ENCODE measurements at regions not wholly inside any gene's neighbourhood (a gene's known extent, or its start where the extent isn't known, plus 50 kb on each side); places are given as distances from the start of the nearest gene placed in this dataset.
"Not testable (repeated sequence)": the region's sequence is repeated elsewhere in the genome, so short reads cannot be mapped to it uniquely, and the experiment has no call there.

DNA sequence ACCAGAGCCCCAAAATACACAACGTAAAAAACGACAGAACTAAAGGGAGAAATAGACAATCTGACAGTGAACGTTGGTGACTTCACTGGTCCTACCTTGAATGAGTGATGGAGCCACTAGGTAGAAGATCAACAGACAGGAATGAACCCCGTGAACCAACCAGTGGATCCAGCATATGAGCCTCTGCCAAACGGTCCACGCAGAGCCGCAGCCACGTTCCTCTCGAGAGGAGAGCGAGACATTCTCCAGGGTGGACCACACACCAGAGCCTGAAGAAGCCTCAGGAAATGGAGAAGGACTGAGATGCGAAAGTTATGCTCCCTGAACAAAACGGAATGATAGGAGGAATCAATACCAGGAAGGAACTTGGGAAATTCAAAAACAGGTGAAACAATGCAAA is 178.4 kb downstream of the RTP5 start:
- DNase-seq (ENCODE audit: low spot score), result no peak

DNA sequence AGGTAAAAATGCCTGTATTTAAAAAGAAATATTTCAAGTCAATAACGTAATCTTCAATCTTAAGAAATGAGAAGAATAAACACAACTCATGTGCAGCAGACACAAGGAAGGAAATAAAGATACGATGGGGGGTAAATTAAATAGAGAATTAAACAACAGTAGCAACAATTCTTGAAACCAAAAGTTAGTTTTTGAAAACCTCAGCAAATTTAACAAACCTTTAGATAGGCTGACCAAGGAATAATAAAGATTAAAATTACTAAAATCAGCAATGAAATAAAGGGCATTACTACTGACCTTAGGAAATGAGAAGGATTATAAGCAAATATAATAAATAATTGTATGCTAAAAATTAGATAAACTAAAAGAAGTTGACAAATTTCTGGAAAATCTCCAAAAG is 178.9 kb downstream of the RTP5 start:
- no peak for DNase-seq (ENCODE audit: low spot score)

DNA sequence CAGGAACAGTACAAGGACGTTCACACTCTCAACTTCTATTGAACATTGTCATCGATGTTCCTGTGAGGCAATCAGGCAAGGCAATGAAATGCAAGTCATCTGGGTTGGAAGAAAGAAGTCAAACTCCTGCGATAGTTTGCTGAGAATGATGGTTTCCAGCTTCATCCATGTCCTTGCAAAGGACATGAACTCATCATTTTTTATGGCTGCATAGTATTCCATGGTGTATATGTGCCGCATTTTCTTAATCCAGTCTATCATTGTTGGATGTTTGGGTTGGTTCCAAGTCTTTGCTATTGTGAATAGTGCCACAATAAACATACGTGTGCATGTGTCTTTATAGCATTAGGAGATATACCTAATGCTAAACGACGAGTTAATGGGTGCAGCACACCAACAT is 180.0 kb downstream of the RTP5 start:
- not testable (repeated sequence) for DNase-seq (ENCODE audit: low spot score)

DNA sequence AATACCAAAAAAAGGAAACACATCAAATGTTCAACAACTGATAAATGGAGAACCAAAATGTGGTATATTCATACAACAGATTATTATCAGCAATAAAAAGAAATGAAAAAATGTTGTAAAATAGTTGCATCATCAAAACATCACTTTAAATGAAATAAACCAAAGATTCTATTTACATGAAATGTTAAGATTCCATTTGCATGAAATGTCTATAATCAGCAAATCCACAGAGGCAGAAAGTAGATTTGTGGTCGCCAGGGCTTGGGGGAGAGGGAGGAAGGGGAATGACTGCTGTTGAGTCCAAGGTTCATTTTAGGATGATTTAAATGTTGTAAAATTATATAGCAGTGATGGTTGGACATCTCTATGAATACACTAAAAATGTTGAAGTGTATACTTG is 181.9 kb downstream of the RTP5 start:
- no peak for DNase-seq (ENCODE audit: low spot score)

DNA sequence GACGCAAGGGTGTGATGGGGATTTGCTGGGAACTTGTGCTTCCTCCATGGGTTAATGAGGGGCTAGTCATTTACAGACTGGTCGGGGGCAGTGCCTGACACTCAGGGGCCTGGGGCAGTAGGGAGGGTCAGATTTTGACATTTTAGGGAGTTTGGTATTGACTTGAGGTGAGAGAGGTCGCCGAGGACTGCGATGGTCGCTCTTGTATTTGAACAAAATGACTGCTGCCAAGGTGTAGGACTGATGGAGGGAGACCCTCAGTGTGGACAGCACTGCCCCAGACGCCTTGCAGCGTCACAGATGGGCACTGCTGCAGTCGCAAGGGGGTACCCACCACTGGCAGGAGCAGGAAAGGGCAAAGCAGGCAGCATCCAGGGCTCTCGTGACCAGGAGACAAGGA is 182.9 kb downstream of the RTP5 start:
- no peak for DNase-seq (ENCODE audit: low spot score)

DNA sequence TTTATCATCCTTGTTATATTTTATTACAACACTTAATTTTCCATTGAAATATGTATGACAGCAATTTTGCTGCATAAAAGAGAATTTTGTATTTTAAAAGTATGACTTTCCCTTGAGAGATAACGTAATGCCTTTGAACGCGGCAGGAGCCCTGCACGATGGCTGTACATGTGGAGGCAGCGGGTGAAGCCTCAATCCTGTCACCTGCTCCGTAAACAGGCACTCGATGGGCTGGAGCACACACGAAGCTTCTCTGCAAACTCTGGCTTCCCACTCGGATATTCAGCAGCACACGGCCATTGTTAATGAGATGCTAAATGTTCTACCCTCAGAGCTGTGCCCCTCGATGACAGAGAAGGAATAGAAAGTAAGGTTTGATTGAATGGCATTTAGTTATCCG is 184.4 kb downstream of the RTP5 start:
- DNase-seq (ENCODE audit: low spot score), result no peak

DNA sequence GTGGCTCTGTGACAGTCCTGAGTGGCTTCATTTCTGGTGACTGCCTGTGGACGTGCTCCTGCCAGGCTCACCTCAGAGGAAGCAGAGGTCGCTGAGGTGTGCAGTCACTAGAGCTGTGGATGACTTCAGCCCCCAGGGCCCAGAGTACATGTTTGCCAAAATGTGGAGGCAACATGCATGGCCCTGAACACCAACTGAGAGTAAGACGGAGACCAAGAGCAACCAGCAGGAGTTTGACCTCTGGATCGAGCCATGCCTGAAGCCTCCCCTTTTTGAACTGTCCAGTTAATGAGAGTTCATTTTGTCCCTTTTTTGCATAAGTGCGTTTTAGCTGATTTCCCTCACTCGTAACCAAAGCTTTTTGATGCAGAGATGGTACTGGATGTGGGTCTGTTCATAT is 184.9 kb downstream of the RTP5 start:
- DNase-seq (ENCODE audit: low spot score), result no peak

DNA sequence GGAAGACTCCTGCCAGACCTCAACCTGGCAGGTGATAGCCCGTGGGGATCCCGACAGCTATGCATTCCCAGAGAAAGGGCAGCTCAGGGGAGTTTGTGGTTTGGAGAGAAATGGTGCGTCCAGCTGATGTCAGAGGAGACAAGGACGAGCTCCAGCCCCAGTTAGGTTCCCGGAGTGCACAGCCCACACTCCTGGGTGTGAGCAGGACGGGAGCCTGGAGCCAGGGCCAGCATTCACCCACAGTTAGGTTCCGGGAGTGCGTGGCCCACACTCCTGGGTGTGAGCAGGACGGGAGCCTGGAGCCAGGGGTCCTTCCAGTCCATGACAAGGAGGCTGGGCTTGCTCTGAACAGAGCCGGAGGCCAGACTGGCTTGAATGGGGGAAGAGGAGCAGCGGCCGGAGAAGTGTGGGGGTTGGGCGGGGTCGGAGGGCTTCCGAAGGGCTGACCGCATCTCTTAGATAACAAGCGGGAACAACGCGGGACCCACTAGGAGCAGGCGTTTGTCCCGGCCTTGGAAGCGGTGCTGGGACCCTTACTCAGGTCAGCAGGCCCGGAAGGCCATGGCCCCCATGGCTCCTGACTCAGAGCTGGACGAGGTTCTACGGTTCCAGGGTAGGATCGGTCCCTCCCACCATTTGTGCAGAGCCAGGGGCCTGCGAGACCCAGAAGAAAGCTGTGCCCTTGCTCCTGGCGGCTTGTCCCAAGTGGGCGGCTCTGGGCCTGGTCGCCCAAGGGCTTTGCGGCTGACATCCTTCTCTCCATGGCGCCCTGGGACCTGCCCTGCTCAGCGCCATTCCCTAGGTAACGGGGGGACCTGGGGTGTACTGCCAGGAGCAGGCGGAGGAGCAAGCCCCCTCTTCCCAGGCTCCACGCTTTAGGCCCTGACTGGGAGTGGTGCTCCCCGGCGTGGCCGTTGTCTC is 185.6 kb downstream of the RTP5 start:
- no peak for DNase-seq (ENCODE audit: low spot score)

DNA sequence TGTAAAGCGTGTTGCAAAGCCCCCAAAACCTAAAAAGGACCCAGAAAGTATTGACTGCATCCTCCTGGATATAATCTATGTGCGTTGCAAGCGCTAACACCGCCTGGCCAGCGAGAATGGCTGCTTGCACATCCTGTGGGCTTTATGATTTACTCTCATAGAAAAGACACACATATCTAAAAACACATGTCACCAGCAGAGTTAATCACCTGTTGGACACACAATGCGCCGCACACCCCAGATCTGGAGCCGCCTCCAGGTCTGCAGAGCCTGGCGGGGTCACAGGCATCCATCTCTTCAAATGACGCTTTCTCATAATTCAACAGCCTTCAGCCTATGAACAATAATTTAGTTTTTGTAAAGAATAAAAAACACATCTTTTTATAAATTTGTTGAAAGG is 186.5 kb downstream of the RTP5 start:
- no peak for DNase-seq (ENCODE audit: low spot score)

DNA sequence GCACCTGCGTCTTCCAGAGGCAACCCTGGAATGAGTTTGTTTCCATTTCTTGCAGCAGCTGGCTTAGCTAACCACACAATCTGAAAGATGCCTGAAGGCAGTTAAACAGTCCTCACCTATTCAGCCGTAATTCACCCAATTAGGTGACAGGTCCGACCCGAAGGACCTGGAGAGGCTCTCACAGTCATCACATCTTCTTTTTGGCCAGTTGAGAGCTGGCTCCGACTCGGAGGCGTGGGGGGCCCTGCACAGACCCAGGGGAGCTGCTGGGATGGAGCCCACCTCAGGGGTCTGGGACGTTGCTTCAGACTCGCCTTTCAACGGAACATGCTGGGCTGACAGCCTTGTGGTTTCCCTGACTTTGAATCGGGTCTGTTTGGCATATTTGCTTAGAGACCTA is 187.3 kb downstream of the RTP5 start:
- no peak for DNase-seq (ENCODE audit: low spot score)

DNA sequence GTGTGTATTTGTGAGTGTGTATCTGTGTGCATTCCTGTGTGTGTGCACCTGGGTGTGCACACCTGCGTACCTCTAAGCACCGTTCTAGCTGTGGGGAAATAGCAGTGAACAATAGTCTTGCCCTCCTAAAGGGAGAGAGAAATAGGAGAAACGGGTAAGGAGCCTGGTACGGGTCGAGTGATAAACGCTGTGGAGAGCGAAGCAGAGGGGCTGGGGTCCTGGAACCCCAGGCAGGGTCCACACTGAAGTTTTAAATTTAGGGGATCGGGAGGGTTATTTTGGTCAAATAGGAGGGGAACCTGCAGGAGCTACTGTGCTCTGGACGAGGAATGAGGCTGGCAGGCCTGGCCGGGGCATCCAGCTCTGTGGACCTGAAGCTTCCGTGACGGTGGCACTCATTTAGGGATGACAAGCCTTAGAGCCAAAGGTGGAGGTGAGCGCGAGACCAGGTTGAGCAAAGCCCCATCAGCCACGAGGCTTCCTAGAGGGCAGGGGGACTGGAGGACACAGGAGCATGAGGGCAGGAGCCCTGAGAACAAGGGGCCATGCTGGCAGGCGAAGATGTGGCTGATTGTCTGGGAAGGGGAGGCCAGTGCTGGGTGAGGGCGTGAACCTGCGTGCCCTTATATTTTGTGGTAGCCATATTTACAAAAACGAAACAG is 188.0 kb downstream of the RTP5 start:
- DNase-seq (ENCODE audit: low spot score), result no peak

DNA sequence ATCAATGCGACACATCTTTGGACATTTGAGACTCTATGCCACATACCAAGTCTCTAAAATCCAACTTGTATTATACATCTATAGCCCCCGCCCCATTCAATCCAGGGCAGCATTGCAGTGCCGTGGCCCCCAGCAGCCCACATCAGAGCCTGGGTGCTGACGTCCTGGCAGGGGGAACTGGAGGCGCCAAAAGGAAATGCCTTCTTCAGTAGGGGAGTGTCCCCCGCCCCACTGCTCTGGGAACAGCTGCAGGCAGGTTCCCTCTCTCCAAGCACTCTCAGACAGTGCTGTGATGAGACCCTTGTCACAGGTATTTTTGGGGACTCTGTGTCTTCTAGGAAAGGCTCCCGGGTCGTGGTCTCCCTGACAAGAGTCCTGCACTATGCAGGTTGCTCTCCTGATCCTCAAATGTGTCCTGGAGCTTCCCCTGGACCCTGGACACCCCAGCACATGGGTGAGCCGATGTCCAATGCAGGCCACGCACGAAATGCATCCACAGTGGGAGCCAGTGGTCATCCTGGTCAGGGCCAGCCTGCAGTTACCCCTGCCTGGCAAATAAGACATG is 188.7 kb downstream of the RTP5 start:
- no peak for DNase-seq (ENCODE audit: low spot score)

DNA sequence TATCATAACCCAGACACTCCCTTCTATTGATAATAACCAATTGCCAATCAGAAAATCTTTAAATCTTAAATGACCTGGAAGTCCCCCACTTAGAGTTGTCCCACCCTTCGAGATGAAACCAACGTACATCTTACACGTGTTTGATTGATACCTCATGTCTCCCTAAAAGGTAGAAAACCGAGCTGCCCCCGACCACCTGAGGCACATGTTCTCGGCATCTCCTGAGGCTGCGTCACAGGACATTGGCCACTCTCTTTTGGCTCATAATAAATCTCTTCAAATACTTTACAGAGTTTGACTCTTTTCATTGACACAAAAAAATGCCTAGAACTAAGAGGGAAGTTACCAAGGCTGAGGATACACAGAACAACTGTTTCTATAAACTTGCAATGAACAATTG is 190.0 kb downstream of the RTP5 start:
- DNase-seq (ENCODE audit: low spot score), result no peak

DNA sequence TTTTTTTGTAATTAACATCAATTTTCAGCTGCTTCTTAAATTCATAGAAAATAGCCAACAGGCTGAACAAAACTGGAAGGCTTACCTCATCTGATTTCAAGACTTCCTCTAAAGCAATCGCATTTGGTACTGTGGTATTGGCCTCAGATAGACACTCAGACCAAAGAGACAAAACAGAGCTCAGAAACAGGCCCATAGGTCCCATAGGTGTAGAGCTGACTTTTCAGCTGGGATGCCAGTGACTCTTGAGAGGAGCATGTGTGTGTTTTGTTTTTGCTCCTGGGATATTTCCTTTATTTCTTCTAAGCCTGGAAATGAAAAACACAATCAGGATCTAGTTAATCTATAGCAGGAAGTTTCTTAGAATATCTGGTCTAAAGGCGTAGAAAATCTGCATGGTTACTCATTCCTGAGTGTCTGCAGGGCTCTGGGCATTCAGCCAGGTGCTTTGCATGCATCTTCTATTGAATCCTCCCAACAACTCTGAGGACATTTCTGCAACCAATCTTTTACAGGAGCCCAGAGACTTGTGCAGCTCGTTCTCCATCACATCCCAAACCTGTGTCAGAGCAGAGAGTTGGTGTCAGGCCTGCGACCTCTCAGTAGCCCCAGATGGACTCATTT is 190.8 kb downstream of the RTP5 start:
- no peak for DNase-seq (ENCODE audit: low spot score)

DNA sequence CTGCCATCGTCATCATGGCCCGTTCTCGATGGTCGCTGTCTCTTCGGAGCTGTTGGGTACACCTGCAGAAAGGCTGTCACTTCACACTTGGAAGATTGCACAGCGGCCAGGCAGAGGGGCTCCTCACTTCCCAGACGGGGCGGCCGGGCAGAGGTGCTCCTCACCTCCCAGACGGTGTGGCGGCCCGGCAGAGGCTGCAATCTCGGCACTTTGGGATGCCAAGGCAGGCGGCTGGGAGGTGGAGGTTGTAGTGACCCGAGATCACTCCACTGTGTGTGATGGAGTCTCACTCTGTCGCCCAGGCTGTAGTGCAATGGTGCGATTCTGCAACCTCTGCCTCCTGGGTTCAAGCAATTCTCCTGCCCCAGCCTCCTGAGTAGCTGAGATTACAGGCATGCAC is 192.4 kb downstream of the RTP5 start:
- DNase-seq (ENCODE audit: low spot score), result not testable (repeated sequence)

DNA sequence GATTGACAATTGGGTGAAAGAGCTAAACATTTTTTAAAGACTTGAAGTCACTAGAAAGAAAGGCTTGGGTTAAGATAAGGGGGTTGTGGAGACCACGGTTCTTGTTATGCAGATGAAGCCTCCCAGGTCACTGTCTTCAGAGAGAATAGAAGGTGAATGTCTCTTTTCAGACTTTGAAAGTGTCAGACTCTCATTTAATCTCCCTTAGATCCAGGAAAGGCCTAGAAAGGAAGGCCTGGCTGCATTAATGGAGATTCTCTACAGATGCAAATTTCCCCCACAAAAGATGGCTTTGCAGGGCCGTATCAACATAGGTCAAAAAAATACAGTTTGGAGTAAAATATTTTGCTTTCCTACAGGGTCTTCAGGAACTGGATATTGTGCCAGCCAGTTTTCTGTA is 193.9 kb downstream of the RTP5 start:
- no peak for DNase-seq (ENCODE audit: low spot score)

DNA sequence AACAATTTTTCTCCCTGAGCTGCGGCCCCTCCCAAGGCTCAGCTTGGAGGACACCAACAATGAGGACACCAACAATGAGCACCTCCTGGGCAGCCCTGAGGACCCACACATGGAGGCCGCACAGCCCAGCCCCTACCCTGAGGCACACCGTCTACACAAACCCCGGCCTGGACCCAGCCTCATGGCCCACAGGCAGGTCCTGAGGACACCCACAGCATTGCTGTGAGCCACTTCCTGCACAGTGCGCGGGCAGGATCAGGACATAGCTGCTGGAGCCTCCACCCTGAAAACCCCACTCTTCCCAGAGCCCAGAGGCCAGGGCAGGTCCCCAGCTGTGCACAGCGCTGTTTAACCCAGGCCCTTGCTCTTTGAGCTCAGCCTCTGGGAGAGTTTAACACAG is 194.3 kb downstream of the RTP5 start:
- no peak for DNase-seq (ENCODE audit: low spot score)

DNA sequence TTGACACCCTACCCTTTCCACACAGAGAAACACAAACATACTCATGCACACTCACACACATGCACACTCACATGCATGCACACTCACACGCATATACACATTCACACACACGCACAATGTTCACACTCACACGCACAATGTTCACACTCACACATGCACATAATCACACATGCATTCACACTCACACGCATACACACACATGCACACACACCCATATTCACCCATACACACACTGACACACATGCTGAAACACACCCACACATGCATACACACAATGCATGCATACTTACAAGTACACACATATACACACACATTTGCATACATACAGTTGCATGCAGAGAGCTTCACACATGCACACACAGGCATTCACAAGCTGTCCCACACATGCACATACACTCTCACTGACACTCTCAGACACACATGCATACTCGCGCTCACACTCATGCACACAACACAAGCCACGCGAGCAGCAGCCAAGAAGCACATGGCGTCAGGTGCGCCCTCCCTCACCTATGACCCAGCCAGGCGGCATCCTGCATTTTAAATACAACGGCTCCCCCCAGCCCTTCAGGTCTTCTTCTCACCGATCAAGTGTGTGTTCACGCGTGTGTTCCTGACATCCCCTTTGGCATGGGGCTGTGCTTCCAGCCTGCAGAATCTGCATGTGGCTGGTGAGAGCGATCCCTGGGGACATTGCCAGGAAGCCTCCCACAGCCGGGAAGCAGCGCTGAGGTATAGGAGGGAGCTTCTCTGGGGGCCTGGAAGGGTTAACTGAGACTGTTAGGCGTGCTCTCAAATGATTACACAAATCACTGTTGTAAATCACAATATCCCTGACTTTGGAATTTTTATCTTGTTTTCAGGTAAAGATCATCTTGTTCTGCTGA is 195.1 kb downstream of the RTP5 start:
- no peak for DNase-seq (ENCODE audit: low spot score)

DNA sequence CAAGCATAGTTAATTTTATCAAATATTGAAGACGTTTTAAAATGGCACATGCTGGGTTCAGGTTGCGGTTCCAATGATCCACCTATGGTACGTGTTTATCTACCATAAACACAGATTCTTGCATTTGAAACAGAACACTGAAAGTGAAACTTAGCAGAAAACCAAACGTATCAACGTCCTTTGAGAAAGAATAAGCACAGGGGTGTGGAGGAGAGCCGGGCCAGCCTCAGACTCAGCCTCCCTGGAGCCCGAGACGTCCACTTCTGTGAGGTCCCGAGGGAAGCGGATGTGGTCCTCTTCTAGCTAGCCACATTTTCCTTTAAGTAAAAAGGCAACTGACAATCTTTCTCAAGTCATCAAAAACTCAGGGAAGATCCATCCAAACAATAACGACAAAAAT is 195.9 kb downstream of the RTP5 start:
- no peak for DNase-seq (ENCODE audit: low spot score)

DNA sequence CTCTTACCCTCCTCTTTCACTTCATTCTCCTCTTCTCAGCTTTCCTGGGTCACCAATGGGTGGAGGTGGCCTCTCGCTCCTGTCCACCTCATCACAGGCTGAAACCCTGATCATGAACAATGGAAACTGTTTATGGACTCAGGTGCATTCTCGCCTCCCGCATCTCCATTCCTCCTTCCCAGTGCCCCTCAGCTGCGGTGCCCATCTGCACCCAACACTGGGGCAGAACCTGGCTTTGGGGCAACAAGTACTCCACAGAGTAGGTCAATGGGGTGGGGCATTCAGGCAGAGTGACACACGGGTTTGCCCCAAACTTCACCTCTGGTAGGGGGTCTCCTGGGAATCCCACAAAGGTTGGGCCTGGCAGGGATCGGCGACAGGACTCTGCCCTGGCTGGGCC is 199.5 kb downstream of the RTP5 start:
- DNase-seq (ENCODE audit: low spot score), result no peak

DNA sequence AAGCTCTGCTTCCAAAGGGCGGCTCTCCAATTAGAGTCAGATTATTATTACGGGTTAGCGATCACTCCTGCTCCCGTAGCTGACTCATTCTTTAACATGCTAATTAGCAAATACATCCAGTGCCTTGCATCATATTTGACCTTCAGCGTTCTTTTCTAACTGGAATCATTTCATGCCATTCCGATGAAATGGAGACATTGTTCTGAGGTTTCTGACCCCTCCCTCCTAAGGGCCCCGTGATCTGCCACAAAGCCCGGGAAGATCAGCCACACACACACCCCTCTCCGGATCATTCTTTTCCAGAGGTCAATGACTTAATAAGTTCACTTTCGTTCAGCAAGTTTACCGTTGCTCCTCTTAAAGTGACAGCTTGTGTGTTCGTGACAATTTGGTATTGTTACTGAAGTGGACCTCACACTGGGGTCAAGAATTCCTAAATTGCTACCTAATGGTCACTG is 200.4 kb downstream of the RTP5 start:
- DNase-seq (ENCODE audit: low spot score), result not testable (repeated sequence)

DNA sequence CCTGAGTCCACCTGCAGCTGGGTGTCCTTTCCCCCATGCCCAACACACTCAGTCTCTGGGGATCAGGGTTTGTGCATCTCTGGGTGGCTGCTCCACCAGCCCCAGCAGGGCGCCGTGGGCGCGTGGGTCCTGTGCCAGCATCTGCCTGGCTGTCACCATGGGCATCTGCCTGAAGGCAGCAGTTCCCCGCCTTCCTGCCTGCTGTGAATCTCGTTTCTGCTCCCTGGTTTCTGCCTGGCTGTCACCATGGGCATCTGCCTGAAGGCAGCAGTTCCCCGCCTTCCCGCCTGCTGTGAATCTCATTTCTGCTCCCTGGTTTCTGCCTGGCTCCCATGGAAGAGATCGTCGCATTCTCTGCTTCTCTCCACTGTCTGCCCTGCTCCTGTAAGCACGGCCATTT is 201.2 kb downstream of the RTP5 start:
- DNase-seq (ENCODE audit: low spot score), result not testable (repeated sequence)
